ENCODE measurements at regions not wholly inside any gene's neighbourhood (a gene's known extent, or its start where the extent isn't known, plus 50 kb on each side); places are given as distances from the start of the nearest gene placed in this dataset.

DNA sequence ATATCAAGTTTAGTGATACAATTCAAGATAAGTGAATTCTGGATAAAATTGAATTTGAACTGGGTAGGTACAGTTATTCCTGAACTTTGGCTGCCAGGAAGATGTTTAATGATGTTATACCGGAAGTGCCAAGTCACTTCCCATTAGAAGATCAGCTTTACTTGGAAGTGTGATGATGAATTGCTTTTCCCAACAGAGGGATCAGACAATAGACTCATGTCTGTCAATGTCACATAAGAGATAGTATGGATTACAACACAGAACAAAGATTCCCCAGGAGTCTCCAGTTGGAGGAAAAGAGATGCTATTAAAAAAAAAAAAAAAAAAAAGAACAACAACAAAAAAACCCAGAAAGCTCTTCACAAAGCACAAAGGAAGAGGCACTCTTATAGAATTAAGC, 497.9 kb upstream of the EPHA7 start:
- no peak for DNase-seq (ENCODE audit: low read depth)
- no peak overlapping the region for H3K4me3 ChIP-seq (ENCODE audit: low read depth, low read length)
- TF ChIP-seq, protein P1, sequence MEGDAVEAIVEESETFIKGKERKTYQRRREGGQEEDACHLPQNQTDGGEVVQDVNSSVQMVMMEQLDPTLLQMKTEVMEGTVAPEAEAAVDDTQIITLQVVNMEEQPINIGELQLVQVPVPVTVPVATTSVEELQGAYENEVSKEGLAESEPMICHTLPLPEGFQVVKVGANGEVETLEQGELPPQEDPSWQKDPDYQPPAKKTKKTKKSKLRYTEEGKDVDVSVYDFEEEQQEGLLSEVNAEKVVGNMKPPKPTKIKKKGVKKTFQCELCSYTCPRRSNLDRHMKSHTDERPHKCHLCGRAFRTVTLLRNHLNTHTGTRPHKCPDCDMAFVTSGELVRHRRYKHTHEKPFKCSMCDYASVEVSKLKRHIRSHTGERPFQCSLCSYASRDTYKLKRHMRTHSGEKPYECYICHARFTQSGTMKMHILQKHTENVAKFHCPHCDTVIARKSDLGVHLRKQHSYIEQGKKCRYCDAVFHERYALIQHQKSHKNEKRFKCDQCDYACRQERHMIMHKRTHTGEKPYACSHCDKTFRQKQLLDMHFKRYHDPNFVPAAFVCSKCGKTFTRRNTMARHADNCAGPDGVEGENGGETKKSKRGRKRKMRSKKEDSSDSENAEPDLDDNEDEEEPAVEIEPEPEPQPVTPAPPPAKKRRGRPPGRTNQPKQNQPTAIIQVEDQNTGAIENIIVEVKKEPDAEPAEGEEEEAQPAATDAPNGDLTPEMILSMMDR (IDR thresholded peaks at IDR 0.05; ENCODE audit: insufficient read depth, low read depth, low read length, missing control alignments), result no peak

DNA sequence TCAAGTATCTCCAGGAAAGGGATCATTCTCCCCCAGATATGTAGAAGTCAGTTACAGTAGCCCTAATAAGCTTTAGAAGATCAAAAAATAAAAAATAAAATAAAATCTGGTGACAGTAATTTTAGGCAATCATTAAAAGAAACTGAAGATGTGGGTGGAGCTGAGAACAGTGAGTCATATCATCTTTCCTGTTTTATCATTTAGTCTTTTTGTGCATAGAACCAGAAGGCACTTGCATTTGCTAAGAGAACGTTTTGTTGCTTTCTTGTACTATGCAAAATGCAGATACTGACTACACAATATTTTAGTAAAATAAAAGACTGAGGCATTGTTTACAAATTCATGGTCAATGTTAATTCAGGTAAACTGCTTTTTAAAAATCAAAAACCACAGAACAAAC, 497.4 kb upstream of the EPHA7 start:
- H3K4me3 ChIP-seq (ENCODE audit: low read depth, low read length), result no peak overlapping the region
- no peak for DNase-seq (ENCODE audit: low read depth)
- TF ChIP-seq, protein P1 (IDR thresholded peaks at IDR 0.05; ENCODE audit: insufficient read depth, low read depth, low read length, missing control alignments), result no peak

DNA sequence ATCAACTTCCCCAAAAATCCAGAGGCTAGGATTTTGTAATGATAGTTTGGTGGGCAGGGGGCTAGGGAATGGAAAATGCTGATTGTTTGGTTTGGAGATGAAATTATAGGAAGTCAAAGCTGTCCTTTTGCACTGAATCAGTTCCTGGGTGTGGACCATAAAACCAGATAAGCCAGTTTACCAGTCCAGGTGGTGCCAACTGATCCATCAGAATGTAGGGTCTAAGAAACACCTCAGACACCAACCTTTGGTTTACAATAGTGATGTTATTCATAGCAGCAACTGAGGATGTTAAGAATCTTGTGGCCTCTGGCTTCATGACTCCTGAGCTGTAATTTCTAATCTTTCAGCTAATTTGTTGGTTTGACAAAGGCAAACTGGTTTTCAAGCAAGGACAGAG, 496.6 kb upstream of the EPHA7 start:
- TF ChIP-seq, protein P1 (IDR thresholded peaks at IDR 0.05; ENCODE audit: insufficient read depth, low read depth, low read length, missing control alignments), result no peak
- H3K4me3 ChIP-seq (ENCODE audit: low read depth, low read length), result no peak overlapping the region
- DNase-seq (ENCODE audit: low read depth), result no peak

DNA sequence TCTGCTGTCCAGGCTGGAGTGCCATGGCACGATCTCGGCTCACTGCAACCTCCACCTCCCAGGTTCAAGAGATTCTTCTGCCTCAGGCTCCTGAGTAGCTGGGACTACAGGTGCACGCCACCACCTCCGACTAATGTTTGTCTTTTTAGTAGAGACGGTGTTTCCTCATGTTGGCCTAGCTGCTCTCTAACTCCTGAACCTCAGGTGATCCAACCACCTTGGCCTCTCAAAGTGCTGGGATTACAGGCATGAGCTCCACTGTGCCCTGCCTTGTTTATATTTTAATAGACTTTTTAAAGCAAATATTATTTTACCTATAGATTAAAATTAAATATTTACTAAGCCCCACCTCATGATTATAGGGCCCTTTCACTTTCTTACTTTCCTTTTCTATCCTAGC, 483.2 kb upstream of the EPHA7 start:
- no peak overlapping the region for H3K4me3 ChIP-seq (ENCODE audit: low read depth, low read length)
- TF ChIP-seq, protein P1 (IDR thresholded peaks at IDR 0.05; ENCODE audit: insufficient read depth, low read depth, low read length, missing control alignments), result no peak
- no peak for DNase-seq (ENCODE audit: low read depth)

DNA sequence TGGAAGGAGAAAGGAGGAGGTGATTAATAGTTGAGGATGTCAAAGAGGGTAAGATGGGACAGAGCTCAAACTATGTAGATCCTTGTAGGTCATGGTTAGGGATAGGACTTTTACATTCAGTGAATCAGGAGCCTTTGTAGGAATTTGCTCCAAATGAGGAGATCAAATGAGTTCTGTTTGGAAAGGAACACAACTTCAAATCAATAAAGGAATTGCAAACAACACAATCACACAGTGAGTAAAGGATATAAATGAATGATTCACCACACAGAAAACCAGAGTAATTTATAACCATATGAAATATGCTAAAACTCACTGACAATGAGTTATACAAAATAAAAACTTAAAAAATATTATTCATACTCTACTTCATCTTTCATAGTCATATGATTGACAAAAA, 480.8 kb upstream of the EPHA7 start:
- H3K4me3 ChIP-seq (ENCODE audit: low read depth, low read length), result no peak overlapping the region
- no peak for DNase-seq (ENCODE audit: low read depth)
- TF ChIP-seq, protein P1 (IDR thresholded peaks at IDR 0.05; ENCODE audit: insufficient read depth, low read depth, low read length, missing control alignments), result no peak

DNA sequence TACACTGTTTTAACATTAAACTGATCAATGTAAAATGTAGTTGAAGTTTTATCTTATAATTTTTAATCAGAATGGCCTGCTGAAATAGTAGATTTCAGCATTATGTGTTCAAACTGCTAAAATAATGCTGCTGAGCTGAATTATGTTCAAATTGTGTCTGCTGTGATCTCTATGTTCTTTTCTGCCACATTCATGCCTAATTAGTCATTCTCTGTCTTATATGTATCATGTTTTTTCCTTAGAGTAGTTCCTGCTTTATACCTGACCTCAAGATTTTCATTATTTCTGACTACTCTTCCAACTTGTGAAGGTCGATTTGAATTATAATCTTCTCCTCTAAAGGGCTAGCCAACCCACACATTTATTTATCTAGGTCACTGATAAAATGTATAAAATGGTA, 476.7 kb upstream of the EPHA7 start:
- TF ChIP-seq, protein P1 (IDR thresholded peaks at IDR 0.05; ENCODE audit: insufficient read depth, low read depth, low read length, missing control alignments), result no peak
- H3K4me3 ChIP-seq (ENCODE audit: low read depth, low read length), result no peak overlapping the region
- no peak for DNase-seq (ENCODE audit: low read depth)

DNA sequence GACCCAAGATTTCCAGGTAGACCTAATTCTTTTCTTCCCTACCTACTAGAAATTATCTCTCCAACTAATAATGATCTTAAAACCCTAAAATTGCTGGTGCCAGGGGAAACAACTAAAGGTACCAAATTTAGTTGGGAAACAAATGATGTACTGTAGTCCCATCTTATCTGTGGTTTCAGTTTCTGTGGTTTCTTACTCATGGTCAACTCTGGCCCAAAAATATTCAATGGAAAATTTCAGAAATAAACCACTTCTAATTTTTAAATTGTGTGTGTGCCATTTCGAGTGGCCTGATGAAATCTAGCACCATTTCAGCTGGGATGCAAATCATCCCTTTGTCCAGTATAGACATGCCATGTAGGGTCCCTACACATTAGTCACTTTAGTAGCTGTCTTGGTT, 475.2 kb upstream of the EPHA7 start:
- TF ChIP-seq, protein P1 (IDR thresholded peaks at IDR 0.05; ENCODE audit: insufficient read depth, low read depth, low read length, missing control alignments), result no peak
- no peak for DNase-seq (ENCODE audit: low read depth)
- H3K4me3 ChIP-seq (ENCODE audit: low read depth, low read length), result no peak overlapping the region
